Forelimb muscle (tissue), 1 donor: ENCODE measurements at regions not wholly inside any gene's neighbourhood (a gene's known extent, or its start where the extent isn't known, plus 50 kb on each side); places are given as distances from the start of the nearest gene placed in this dataset.
"Not testable (repeated sequence)": the region's sequence is repeated elsewhere in the genome, so short reads cannot be mapped to it uniquely, and the experiment has no call there.

Experiments
- DNase-seq: peaks from one replicate; pipeline ENCODE4 v3.0.0-alpha.2; 2013; ENCODE audit warnings: low read depth

DNA sequence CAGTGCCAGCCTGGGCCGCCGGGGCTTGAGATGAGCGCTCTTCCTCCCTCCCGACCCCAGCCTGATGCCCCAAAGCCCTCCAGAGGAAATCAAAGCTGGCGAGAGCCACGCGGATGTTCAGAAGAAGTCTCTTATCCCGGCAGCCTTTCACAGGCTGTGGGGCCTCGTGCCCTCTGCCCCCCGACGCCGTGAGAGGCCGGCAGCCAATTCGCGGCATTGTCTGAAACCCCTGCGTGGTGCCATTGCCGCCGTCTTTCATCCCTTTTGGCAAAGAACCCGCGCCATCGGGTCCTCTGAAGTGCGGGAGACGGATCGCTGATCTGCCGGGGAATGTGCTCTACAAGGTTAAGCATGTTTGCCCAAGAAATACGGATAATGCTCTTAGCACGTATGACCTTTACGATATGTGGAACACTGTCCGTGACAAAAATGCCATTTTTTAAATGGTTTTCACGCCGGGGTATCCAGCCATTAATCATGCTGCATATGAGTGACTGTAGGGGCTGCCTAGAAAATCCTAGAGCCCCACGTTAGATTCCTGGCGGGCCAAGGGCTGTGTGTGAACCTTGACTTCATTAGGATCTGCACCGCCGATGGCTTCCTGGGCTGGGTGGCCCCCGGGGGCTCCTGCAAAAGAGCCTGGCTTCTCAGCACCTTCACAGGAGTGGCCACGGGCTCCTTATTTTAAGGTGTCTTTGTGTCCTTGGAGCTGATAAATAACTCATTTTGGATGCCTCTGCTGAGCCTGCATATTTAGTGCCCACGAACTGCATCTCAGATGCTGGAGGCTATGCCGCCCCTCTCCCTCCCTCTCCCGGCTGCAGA lies 165.1 kb upstream of the TNRC6C start:
- no peak for DNase-seq

DNA sequence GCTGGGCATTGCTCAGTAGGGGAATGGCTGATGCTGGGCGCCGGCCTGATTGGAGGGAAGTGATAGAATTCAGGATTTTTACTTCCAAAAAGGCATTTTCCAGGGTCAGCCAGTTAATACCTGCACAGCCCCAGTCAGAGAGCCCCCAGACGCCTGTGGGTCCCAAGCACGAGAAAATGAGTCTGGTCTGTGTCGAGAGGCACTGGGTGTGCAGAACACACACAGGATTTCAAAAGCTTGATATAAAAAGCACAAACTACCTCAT lies 164.6 kb upstream of the TNRC6C start:
- no peak for DNase-seq

- DNase-seq = no peak
These were observed 163.7 kb upstream of the TNRC6C start for GRCh38 chr17:77794846-77795245.

GRCh38 chr17:77795685-77796084 lies 162.8 kb upstream of the TNRC6C start:
- no peak for DNase-seq

- no peak for DNase-seq
These were observed 162.2 kb upstream of the TNRC6C start for GRCh38 chr17:77796176-77796860.

- DNase-seq = no peak
These were observed 160.5 kb upstream of the TNRC6C start for GRCh38 chr17:77798031-77798430.

GRCh38 chr17:77798481-77798880 lies 160.0 kb upstream of the TNRC6C start:
- DNase-seq = no peak

- DNase-seq = no peak
These were observed 157.7 kb upstream of the TNRC6C start for GRCh38 chr17:77800816-77801215.

DNA sequence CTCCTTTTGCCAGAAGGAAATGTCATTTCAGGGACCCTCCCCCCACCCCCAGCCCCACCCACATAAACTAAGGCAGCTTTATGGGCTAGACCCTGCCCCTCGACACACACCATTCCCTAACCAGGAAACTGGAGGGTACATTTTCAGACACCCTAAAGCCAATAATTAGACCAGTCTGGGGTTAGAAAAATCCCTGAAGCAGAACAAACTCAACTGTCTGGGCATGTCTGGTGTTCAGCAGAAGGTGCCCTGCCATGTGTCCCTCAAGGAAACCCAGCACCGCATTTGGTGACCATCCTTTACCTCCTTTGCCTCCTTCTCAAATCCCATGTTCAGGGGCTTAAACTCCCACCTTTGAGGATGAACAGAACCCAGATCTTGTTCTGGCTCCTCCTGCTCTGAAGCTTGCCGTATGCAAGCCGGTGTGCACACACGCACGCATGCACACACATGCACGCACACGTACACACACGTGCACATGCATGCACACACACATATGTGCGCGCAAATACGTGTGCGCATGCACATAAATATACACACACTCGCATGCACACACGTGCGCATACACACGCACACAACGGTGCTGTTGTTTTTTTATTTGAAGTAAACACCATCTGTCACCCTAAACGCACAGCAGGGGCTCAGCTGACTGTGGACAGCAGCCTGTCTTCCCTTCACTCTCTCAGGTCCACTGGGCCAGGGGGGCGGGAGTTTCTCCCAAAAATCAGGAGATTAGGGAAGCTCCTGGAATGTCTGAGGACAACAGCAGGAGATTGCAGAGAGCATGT lies 156.8 kb upstream of the TNRC6C start:
- no peak for DNase-seq

- no peak for DNase-seq
These were observed 156.2 kb upstream of the TNRC6C start for GRCh38 chr17:77802333-77802615.

- peak; percentile 79 for DNase-seq
These were observed 155.7 kb upstream of the TNRC6C start for GRCh38 chr17:77802811-77803220.

- DNase-seq = no peak
These were observed 154.8 kb upstream of the TNRC6C start for GRCh38 chr17:77803726-77804125.

DNA sequence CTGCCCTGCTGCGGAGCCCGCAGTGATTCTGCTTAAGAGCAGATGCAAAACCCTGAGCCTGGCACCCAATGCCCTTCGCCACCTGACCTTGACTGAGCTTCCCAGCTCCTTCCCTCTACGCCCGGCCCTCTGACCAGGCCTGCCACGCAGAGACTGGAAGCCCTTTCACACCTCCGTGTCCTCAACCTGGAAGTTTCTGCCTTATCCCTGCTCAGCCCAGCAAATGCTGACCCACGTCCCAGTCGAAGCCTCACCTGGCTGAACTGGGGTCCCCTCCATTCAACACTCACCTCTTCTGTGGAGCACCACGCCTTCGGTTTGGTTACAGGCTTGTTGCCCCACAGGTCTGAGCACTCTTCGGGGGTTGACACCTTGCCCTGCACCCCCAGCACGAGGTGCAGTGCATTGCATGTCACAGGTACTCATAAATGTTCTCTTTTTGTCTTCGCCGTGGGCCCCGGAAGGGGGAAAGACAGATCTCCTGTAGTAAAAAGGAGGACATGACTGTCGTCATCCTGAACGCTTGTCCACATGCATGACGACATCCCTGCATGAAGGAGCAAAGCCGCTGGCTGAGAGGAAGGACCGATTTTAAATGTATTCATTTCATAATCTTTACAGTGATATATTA lies 153.6 kb upstream of the TNRC6C start:
- no peak for DNase-seq

GRCh38 chr17:77805970-77806369 lies 152.5 kb upstream of the TNRC6C start:
- DNase-seq = not testable (repeated sequence)

- no peak for DNase-seq
These were observed 151.3 kb upstream of the TNRC6C start for GRCh38 chr17:77807051-77807745.

- DNase-seq = no peak
These were observed 150.6 kb upstream of the TNRC6C start for GRCh38 chr17:77807746-77808441.

DNA sequence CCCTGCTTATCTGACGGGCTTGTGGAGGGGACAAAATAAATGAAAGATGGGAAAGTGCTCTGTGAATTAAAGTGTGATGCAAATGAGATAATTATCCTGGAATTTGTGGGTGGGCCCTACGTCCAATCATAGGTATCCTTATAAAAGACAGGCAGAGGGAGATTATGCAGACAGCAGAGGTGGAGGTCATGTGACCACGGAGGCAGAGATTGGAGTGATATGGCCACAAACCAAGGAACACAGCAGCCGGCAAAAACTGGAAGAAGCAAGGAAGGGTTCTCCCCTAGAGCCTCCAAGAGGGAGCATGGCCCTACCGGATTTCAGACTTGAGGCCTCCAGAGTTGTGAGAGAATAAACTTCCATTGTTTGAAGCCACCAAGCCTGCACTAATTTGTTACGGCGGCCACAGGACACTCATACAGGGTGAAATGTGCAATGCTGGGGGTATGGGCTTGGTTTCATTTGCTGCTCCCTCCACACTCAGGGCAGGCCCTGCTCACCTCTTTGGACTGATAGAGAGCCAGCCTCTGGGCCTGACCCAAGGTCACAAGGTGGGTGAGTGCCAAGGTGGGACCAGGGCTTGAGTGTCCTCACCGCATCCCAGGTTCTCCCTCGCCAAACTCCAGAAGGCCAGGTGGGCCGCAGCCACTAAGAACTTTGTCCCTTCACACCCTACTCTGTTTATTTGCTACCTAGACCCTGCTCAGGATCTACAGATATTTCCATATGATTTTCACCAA lies 149.6 kb upstream of the TNRC6C start:
- no peak for DNase-seq

- no peak for DNase-seq
These were observed 148.7 kb upstream of the TNRC6C start for GRCh38 chr17:77809814-77810213.

GRCh38 chr17:77810536-77810935 lies 148.0 kb upstream of the TNRC6C start:
- peak; percentile 66 for DNase-seq

DNA sequence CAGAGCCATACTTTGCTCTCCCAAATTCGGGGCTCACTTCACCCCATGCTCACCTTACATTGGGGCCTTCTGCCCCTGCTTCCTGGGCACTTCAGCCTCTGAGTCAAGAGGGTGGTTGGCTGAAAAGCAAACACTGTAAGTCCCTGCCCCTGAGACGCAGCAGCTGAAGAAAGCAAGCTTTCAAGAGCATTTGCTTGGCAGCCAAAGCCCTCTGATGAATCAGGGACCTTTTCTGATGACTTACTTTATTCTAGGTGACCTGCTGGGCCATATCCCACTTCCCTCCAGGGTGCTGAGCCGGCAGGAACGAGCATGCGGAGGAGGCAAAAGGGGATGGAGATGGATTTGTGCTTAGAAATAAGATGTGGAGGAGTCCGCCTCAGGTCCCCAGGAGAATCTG lies 147.0 kb upstream of the TNRC6C start:
- DNase-seq = no peak
